ENCODE measurements at regions not wholly inside any gene's neighbourhood (a gene's known extent, or its start where the extent isn't known, plus 50 kb on each side); places are given as distances from the start of the nearest gene placed in this dataset.

DNA sequence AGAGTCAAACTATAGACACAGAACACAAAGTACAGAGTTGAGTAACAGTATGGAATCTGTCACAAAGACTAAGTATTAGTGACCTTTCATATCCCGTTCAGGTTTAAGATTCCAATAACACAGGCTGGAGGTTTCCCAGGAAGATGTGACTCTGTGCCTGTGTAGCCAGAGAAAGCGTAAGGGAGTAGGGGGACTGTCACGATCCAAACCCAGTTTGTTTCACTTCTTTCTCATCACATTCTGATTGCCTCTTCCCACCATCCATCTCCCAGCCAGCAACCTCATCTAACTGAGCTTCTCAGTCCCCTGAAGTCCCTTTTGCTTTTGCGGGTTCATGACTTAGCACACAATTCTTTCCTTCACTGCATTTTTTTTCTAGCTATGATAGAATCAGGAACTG, 76.4 kb upstream of the NPVF start:
- Histone ChIP-seq H3K27me3 (ENCODE audit: control insufficient read depth, insufficient read depth, low read length) (no peaks in the 10 kb centered on the region), H3K27ac (ENCODE audit: low read length) (no peak overlapping the region), H3K36me3 (ENCODE audit: control insufficient read depth, low read depth, low read length) (no peaks in the 10 kb centered on the region), H3K4me3 (ENCODE audit: low read length) (no peak overlapping the region), H3K9ac (ENCODE audit: low read length) (no peak overlapping the region), H3K4me1 (ENCODE audit: control insufficient read depth, low read depth, low read length) (peaks cover 18% of the 10 kb centered on the region), H3K9me3 (ENCODE audit: control insufficient read depth, low read depth, low read length) (no peaks in the 10 kb centered on the region)

DNA sequence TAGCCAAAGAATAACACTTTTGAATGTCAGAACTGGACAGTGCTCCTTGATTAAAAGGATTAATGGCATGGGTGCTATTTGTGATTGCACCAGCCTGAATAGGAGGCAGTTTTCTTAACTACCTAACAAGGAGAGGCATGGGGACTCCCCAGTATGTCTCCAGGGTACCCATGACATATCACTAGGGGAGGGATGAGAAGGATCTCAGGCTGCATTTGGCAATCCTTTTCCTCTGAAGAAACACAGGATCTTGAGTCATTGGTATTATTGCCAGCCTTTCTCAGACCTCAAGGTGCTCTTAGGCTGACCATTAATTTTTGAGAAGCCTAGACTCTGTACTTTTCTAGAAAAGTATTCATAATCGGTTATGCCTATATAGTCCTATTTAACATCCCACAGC, 77.5 kb upstream of the NPVF start:
- no peak overlapping the region for H3K27ac ChIP-seq (ENCODE audit: low read length)
- no peak overlapping the region for H3K4me3 ChIP-seq (ENCODE audit: low read length)
- no peaks in the 10 kb centered on the region for H3K36me3 ChIP-seq (ENCODE audit: control insufficient read depth, low read depth, low read length)
- peaks cover 18% of the 10 kb centered on the region for H3K4me1 ChIP-seq (ENCODE audit: control insufficient read depth, low read depth, low read length)
- H3K9ac ChIP-seq (ENCODE audit: low read length), result no peak overlapping the region
- H3K27me3 ChIP-seq (ENCODE audit: control insufficient read depth, insufficient read depth, low read length), result no peaks in the 10 kb centered on the region
- no peaks in the 10 kb centered on the region for H3K9me3 ChIP-seq (ENCODE audit: control insufficient read depth, low read depth, low read length)

DNA sequence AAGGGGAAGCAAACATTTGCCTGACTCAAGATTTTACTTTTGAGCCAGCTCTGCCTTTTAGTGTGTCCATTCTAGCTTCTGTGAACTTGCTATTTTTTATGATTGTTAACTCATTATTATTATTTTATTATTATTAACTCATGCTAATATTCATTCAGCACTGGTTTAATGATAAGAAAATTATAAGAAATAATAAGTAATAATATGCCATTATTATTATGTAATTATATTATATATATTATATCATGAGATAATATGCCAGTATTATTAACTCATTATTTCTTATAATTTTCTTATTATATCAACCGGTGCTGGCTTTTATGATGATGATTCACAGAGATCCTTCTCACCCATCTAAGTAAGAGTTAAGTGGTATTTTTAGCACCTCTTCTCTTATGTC, 79.3 kb upstream of the NPVF start:
- Histone ChIP-seq H3K9me3 (ENCODE audit: control insufficient read depth, low read depth, low read length) (no peaks in the 10 kb centered on the region), H3K4me1 (ENCODE audit: control insufficient read depth, low read depth, low read length) (peaks cover 16% of the 10 kb centered on the region), H3K4me3 (ENCODE audit: low read length) (no peak overlapping the region), H3K9ac (ENCODE audit: low read length) (no peak overlapping the region), H3K27ac (ENCODE audit: low read length) (no peak overlapping the region), H3K36me3 (ENCODE audit: control insufficient read depth, low read depth, low read length) (no peaks in the 10 kb centered on the region), H3K27me3 (ENCODE audit: control insufficient read depth, insufficient read depth, low read length) (no peaks in the 10 kb centered on the region)

DNA sequence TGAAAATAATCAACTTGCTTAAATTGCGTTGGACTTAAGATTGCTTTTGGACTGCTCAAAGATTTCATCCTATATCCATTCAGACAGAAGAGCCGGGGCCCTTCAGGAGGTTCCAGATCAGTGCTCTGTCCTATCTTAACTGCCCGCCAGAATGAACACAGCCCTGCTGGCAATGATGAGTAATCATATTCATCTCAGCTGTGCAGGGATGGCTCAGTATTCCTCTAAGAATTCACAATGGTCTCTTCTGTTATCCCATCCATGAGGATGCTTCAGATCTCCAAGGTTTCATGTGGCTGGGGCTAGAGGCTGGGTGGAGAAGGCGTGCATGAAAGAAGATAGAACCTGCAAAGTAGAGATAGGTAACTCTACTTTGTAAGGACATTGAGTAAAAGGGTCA, 80.0 kb upstream of the NPVF start:
- H3K36me3 ChIP-seq (ENCODE audit: control insufficient read depth, low read depth, low read length), result no peaks in the 10 kb centered on the region
- H3K27ac ChIP-seq (ENCODE audit: low read length), result no peak overlapping the region
- no peak overlapping the region for H3K4me3 ChIP-seq (ENCODE audit: low read length)
- H3K9me3 ChIP-seq (ENCODE audit: control insufficient read depth, low read depth, low read length), result no peaks in the 10 kb centered on the region
- no peaks in the 10 kb centered on the region for H3K27me3 ChIP-seq (ENCODE audit: control insufficient read depth, insufficient read depth, low read length)
- no peak overlapping the region for H3K9ac ChIP-seq (ENCODE audit: low read length)
- H3K4me1 ChIP-seq (ENCODE audit: control insufficient read depth, low read depth, low read length), result peaks cover 10% of the 10 kb centered on the region

DNA sequence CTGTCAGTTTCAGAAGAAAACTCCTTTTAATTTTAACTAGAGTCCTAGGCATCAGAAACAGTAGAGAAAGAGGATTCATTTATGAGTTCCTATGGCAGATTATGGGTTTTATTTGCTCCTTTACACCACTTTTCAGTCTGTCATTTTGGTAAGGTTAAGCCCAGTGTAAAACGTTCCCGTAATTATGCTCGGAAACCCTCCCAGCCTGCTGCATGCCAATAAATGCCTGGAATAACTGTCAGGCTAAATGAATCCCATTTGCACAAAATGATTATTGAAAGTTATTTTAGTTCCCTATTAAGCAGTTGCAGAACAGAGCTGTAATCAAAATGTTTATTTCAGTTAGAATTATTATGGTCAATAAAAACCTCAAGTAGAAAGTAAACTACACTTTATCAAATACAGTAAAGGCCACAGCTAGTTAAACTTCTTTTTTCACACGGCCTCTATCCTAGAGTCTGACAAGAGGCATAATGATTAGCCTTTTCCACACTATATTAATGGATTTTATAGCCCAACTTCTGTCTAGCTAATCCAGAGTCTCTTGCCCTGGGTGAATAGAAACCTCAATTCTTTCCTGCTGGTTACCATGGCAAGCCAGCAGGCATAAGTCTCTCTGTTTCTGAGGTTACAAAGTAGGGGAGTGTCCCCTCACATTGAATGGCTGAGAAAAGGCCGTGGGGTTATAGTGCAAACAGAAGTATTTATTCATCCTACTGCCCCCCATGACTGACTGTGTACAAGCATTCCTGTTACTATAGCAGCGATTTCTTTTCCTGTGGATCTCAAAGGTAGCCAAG, 80.8 kb upstream of the NPVF start:
- no peaks in the 10 kb centered on the region for H3K9me3 ChIP-seq (ENCODE audit: control insufficient read depth, low read depth, low read length)
- no peak overlapping the region for H3K27ac ChIP-seq (ENCODE audit: low read length)
- H3K9ac ChIP-seq (ENCODE audit: low read length), result no peak overlapping the region
- H3K27me3 ChIP-seq (ENCODE audit: control insufficient read depth, insufficient read depth, low read length), result no peaks in the 10 kb centered on the region
- no peak overlapping the region for H3K4me3 ChIP-seq (ENCODE audit: low read length)
- peaks cover 2% of the 10 kb centered on the region for H3K4me1 ChIP-seq (ENCODE audit: control insufficient read depth, low read depth, low read length)
- H3K36me3 ChIP-seq (ENCODE audit: control insufficient read depth, low read depth, low read length), result no peaks in the 10 kb centered on the region

DNA sequence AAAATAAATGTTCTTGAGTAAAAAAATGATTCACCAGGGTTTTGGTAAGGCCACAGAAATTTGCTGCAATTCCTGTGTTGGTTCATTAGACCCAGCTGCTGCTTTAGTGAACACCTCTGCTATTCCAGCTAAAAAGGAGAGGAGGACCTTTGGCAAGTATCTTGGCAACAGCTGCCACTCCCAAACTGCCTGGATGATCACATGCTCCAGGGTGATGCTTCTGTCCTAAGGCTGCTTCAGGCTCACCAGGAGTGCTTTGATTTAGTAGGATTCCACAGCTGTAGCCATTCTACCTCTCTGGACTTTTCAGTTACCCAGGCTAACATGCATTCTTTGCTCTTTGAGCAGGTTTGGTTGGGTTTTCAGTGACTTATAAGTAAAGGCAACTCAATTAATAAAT, 82.6 kb upstream of the NPVF start:
- Histone ChIP-seq H3K4me1 (ENCODE audit: control insufficient read depth, low read depth, low read length) (no peaks in the 10 kb centered on the region), H3K27ac (ENCODE audit: low read length) (no peak overlapping the region), H3K9ac (ENCODE audit: low read length) (no peak overlapping the region), H3K36me3 (ENCODE audit: control insufficient read depth, low read depth, low read length) (no peaks in the 10 kb centered on the region), H3K9me3 (ENCODE audit: control insufficient read depth, low read depth, low read length) (no peaks in the 10 kb centered on the region), H3K4me3 (ENCODE audit: low read length) (no peak overlapping the region), H3K27me3 (ENCODE audit: control insufficient read depth, insufficient read depth, low read length) (no peaks in the 10 kb centered on the region)

DNA sequence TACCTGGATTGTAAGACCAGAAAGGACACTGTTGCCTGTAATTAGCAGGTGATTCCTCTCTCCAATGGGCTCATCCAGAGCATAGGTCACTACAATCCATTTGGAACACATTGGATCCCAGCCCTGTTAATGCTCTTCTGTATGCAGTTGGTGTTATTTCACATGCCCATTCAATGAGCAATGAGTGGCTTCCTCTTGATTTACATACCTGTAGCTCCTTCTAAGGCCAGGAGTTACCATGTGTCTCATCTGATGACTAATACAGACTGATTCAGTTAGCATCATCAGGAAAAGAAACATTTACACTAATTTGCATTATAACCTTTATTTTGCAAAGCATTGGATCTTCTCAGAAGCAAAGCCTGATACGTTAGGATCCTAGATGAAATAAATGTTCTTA, 83.1 kb upstream of the NPVF start:
- Histone ChIP-seq H3K36me3 (ENCODE audit: control insufficient read depth, low read depth, low read length) (no peaks in the 10 kb centered on the region), H3K9me3 (ENCODE audit: control insufficient read depth, low read depth, low read length) (no peaks in the 10 kb centered on the region)

DNA sequence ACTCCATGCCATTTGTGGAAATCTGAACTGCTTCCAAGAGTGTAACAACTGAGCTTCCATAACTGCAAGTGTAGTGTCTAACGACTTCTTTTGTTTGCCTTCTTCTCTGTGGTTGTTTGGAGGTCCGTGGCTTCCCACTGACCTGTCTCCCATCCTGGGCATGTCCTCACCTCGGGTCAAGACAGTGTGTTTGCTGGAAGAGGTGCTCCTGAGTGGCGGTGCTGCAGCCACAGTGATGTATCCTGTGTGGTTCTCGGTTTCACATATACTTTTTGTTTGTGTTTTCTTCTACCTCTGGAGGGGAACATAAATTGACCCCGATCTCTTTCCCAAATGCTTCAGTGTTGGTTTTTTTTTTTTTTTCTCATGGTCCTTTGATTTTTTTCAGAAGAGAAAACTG, 84.7 kb upstream of the NPVF start:
- Histone ChIP-seq H3K9ac (ENCODE audit: low read length) (no peak overlapping the region), H3K27ac (ENCODE audit: low read length) (no peak overlapping the region), H3K27me3 (ENCODE audit: control insufficient read depth, insufficient read depth, low read length) (no peaks in the 10 kb centered on the region), H3K4me3 (ENCODE audit: low read length) (no peak overlapping the region), H3K4me1 (ENCODE audit: control insufficient read depth, low read depth, low read length) (peaks cover 2% of the 10 kb centered on the region), H3K9me3 (ENCODE audit: control insufficient read depth, low read depth, low read length) (no peaks in the 10 kb centered on the region), H3K36me3 (ENCODE audit: control insufficient read depth, low read depth, low read length) (no peaks in the 10 kb centered on the region)

More for the DNA sequence above, 83.1 kb upstream of the NPVF start:
- Histone ChIP-seq H3K27me3 (ENCODE audit: control insufficient read depth, insufficient read depth, low read length) (no peaks in the 10 kb centered on the region), H3K27ac (ENCODE audit: low read length) (no peak overlapping the region), H3K4me1 (ENCODE audit: control insufficient read depth, low read depth, low read length) (no peaks in the 10 kb centered on the region), H3K4me3 (ENCODE audit: low read length) (no peak overlapping the region), H3K9ac (ENCODE audit: low read length) (no peak overlapping the region)

DNA sequence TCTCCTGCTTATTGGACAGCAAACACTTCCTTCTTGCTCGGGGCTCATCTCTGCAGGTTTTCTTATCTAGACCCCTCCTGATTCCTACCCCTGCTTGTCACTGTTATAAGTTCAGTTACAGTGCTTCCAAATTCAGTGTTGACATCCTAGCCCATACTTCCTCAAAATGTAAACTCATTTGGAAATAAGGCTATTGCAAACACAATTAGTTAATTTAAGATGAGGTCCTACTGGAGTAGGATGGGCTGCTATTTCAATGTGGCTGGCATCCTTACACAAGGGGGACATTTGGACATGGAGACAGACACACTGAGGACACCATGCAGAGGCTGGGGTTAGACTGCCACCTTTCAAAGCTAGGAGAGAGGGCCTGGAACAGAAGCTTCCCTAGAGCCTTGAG, 85.2 kb upstream of the NPVF start:
- Histone ChIP-seq H3K27ac (ENCODE audit: low read length) (no peak overlapping the region), H3K27me3 (ENCODE audit: control insufficient read depth, insufficient read depth, low read length) (no peaks in the 10 kb centered on the region), H3K9me3 (ENCODE audit: control insufficient read depth, low read depth, low read length) (no peaks in the 10 kb centered on the region), H3K4me3 (ENCODE audit: low read length) (no peak overlapping the region), H3K36me3 (ENCODE audit: control insufficient read depth, low read depth, low read length) (no peaks in the 10 kb centered on the region), H3K9ac (ENCODE audit: low read length) (no peak overlapping the region), H3K4me1 (ENCODE audit: control insufficient read depth, low read depth, low read length) (peaks cover 3% of the 10 kb centered on the region)

DNA sequence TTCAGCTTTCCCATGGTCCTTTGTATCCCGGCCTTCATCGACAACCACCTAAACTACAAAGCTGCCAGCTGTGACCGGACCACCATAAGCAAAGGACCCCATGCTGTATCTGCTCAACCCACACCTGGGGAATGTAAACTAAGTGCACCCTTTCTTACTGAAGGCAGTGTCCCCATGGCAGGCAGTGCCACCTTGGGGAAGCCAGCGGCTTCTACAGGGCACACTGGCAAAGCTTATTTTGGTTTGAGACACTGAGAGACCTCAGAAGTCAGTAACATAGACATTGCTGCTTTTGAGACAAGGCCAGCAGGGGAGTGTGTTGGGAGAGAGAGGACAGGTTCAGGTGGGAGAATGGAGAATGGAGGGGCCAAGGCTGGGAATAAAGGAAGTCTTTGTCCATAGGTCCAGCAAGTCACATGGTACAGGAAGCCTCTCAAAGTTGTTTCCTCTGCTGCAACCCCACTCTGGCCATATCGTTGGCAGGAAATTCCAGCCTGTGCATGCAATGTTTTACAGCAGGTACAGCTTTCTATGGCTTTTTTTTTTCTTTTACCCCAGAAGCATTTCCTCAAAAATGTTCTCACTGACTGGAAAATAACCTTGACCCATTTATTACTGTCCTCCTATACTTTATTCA, 85.9 kb upstream of the NPVF start:
- Histone ChIP-seq H3K4me3 (ENCODE audit: low read length) (no peak overlapping the region), H3K27me3 (ENCODE audit: control insufficient read depth, insufficient read depth, low read length) (no peaks in the 10 kb centered on the region), H3K27ac (ENCODE audit: low read length) (no peak overlapping the region), H3K9ac (ENCODE audit: low read length) (no peak overlapping the region), H3K4me1 (ENCODE audit: control insufficient read depth, low read depth, low read length) (peaks cover 3% of the 10 kb centered on the region), H3K9me3 (ENCODE audit: control insufficient read depth, low read depth, low read length) (no peaks in the 10 kb centered on the region), H3K36me3 (ENCODE audit: control insufficient read depth, low read depth, low read length) (no peaks in the 10 kb centered on the region)

DNA sequence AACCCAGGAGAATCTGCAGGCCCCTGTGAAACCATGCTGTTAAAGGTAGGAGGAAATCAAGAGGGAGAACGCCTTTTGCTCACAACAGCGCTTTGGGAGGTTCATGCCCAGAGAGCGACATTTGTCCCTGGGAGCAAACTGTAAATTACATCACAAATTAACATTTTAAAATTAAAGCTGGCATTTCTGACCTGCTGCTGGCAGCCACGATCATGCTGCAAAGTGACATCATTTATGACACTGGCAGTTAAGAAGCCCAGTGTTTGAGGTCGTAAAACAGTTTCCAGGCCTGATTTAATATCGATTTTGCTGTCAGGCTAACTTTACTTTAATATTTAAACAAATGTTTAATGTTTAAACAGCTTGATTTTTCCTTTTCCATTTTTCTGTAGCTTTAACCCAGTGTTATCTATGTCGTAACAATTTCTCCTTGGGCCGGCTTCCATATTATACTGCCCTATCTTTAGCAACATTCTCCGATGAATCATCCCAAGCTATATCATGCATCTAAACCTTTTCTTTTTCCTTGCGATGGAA, 86.5 kb upstream of the NPVF start:
- Histone ChIP-seq H3K4me3 (ENCODE audit: low read length) (no peak overlapping the region), H3K27ac (ENCODE audit: low read length) (no peak overlapping the region), H3K4me1 (ENCODE audit: control insufficient read depth, low read depth, low read length) (peaks cover 3% of the 10 kb centered on the region), H3K9ac (ENCODE audit: low read length) (no peak overlapping the region), H3K27me3 (ENCODE audit: control insufficient read depth, insufficient read depth, low read length) (no peaks in the 10 kb centered on the region), H3K9me3 (ENCODE audit: control insufficient read depth, low read depth, low read length) (no peaks in the 10 kb centered on the region), H3K36me3 (ENCODE audit: control insufficient read depth, low read depth, low read length) (no peaks in the 10 kb centered on the region)

DNA sequence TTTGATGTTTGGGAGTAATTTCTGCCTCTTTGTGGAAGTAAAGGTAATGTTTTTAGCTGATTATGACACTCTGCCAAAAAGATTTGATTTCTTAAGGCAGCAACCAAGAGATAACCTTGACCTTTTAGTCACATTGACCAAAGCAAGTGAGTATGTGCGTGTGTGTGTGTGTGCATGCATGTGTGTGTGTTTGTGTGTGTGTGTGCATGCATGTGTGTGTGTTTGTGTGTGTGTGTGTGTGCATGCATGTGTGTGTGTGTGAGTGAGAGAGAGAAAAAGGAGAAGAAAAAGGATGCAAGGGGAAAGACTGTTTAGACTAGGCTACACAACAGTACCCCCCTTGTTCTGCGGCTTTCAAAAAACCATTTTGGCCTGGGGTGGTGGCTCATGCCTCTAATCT, 88.1 kb upstream of the NPVF start:
- Histone ChIP-seq H3K27ac (ENCODE audit: low read length) (no peak overlapping the region), H3K27me3 (ENCODE audit: control insufficient read depth, insufficient read depth, low read length) (no peaks in the 10 kb centered on the region), H3K9ac (ENCODE audit: low read length) (no peak overlapping the region), H3K36me3 (ENCODE audit: control insufficient read depth, low read depth, low read length) (no peaks in the 10 kb centered on the region), H3K4me1 (ENCODE audit: control insufficient read depth, low read depth, low read length) (peaks cover 3% of the 10 kb centered on the region), H3K4me3 (ENCODE audit: low read length) (no peak overlapping the region), H3K9me3 (ENCODE audit: control insufficient read depth, low read depth, low read length) (no peaks in the 10 kb centered on the region)
